Fibroblast of skin of right biceps (primary cell): ENCODE measurements at regions not wholly inside any gene's neighbourhood (a gene's known extent, or its start where the extent isn't known, plus 50 kb on each side); places are given as distances from the start of the nearest gene placed in this dataset.
"Not testable (repeated sequence)": the region's sequence is repeated elsewhere in the genome, so short reads cannot be mapped to it uniquely, and the experiment has no call there.

ENCODE experiments used
- DNase-seq: peaks from one replicate; pipeline ENCODE4 v3.0.0-alpha.2; 2013

- DNase-seq: no peak
Measured at GRCh38 chr6:147991961-147992360, 350.7 kb upstream of the SASH1 start.

- peak; percentile 2 for DNase-seq
Measured at GRCh38 chr6:147999001-147999540, 343.6 kb upstream of the SASH1 start.

DNA sequence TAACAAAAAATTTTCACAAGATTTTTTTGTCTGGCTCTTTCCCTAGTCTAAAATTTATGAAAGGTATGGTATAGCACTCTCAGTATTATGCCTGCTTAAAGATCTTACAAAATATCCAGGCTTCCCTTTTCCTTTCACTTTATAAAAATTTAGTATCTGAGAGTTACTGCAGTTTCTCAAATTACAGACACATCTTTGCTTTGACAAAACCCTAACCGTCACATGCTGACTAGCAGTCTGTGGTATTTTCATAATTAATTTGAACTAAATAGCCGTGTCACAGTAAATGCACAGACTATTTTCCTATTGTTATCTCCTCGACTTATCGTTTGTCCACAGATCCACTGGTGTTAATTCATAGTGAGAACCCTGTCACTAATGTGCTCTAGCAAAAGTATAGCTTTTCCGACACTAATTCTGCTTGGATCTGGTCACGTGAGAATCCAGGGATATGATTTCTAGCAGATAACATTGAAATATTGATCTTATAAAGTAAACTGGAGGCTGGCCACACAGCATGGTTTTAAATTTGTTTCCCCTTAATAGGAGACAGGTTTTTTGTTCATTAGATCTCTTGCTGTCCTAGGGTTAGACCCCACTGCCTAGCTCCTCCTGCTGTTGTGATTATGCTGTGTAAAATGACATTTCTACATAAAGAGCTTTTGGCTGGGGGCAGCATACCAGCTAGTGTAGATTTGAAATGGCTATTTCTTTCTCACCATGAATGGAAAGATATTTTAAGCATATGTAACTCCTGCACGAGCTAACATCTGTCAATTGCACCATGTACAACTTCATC, 340.6 kb upstream of the SASH1 start:
- no peak for DNase-seq

DNA sequence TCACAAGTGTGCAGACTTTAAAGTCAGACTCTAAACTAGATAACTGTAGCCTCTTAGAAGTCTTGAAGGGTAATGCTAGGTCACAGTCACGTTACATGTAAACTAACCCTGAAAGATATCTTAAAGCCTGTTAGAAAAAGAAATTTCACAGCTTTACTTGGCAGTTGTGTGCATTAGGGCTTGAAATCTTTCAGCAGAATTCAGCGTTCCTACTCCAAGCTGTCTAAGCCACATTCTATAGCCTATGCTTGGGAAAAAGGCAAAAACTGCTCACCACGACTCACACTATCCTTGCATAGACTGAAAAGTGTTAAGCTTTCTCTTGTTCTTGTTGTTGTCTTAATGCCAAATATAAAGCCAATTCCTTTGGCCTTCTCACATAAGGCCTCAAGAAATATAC, 338.0 kb upstream of the SASH1 start:
- no peak for DNase-seq

DNA sequence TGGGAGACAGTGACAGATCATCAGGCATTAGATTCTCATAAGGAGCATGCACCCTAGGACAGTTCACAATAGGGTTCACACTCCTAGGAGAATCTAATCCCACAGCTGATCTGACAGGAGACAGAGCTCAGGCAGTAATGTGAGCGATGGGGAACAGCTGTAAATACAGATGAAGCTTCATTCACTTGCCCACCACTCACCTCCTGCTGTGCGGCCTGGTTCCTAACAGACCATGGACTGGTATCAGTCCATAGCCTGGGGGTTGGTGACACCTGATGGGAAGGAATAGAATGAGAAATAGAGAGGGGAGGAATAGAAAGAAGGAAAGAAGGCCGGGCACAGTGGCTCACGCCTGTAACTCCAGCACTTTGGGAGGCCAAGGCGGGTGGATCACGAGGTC, 336.8 kb upstream of the SASH1 start:
- no peak for DNase-seq

DNA sequence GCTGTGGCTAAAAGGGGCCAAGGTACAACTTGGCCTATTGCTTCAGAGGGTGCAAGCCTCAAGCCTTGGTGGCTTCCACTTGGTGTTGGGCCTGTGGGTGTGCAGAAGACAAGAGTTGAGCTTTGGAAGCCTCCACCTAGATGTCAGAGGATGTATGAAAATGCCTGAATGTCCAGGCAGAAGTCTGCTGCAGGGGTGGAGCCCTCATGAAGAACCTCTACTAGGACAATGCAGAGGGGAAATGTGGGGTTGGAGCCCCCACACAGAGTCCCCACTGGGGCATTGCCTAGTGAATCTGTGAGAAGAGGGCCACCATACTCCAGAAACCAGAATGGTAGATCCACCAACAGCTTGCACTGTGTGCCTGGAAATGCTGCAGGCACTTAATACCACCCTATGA, 332.1 kb upstream of the SASH1 start:
- not testable (repeated sequence) for DNase-seq

GRCh38 chr6:148016013-148016412, 326.6 kb upstream of the SASH1 start:
- no peak for DNase-seq

DNA sequence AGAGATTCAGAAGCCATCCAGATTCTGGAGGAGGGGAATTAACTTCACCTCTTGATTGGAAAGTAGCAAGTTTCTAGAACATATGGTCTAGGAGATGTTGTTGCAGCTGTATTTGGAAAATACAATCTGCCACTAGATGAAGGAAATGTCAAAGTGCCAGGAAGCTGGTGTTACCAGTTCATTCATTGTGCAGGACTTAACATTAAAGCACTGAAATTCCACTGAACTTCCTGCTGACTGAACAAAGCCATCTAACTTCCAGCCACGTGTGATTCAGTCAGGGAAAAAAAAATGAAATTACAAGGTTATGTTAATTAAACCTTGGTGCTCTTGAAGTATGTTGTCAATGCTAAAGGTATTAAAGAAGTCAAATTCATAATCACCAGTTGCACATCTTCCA, 321.5 kb upstream of the SASH1 start:
- DNase-seq: no peak

DNA sequence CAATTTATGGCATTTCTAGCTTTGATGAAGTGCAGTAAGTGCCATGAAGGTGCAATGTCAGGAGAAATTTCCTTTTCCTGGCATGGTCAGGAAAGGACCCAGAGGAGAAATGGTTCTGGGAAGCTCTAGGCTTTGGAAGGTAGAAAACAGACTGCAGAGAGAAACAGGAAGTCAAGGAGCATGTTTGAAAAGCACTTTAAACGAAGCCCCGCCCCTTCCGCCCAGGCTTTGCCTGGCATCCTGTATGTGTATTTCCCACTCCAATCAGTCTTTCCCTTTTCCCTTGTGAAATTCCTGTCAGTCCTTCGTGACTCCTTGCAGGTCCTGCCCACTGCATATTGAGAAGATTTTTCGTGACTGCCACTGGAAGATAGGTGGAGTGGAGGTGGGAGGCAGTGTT, 320.9 kb upstream of the SASH1 start:
- no peak for DNase-seq

DNA sequence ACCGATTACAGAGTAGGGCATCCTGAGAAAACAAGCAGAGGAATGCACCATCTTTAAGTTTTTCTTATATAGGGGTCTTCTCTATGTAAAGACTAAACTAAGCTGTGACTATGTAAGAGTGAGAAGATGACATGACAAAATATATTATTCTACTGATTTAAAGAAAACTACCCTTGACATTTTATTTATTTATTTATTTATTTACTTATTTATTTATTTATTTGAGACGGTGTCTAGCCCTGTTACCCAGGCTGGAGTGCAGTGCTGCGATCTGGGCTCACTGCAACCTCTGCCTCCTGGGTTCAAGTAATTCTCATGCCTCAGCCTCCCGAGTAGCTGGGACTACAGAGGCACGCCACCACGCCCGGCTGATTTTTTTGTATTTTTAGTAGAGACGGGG, 320.4 kb upstream of the SASH1 start:
- DNase-seq: not testable (repeated sequence)

DNA sequence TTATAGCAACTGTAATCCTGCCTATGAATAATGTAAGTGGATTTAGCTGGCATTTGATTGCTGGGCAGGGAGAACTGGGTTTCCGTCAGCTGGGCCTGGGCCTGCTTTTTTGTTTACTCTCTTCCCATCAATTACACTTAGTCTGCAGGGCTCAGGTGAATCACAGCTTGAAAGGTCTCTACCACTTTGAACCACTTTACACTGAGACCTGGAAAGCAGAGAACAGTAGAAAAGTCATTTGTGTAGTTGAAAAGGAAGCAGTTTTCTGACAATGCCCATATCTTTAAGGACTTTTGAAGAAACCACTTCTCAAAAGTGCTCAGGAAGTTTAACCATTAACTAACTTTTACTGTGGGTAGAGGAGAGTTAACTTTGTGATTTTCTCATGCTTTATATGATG, 315.4 kb upstream of the SASH1 start:
- no peak for DNase-seq

- DNase-seq: no peak
Measured at GRCh38 chr6:148035806-148036390, 306.7 kb upstream of the SASH1 start.

- DNase-seq: peak; percentile 39
Measured at GRCh38 chr6:148037496-148037895, 305.1 kb upstream of the SASH1 start.

GRCh38 chr6:148041546-148041945, 301.1 kb upstream of the SASH1 start:
- DNase-seq: no peak

DNA sequence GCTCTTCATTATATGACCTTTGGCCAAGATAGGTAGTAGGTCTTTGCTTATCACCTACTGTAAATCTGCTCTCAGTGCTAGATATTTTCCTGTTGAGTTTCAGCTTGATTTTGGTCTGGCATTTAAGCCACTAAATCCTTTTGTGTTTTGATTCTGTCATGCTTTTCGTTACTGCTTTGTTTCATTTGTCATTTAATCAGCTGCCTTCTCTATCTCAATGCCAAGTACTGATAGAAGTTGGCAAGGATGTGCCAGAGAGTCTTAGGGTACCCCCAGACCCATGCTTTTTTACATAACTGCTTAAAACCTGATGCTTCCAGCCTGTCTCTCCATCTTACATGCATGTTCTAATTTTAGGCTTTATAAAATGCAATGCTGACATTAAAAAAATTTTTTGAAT, 300.1 kb upstream of the SASH1 start:
- no peak for DNase-seq

DNA sequence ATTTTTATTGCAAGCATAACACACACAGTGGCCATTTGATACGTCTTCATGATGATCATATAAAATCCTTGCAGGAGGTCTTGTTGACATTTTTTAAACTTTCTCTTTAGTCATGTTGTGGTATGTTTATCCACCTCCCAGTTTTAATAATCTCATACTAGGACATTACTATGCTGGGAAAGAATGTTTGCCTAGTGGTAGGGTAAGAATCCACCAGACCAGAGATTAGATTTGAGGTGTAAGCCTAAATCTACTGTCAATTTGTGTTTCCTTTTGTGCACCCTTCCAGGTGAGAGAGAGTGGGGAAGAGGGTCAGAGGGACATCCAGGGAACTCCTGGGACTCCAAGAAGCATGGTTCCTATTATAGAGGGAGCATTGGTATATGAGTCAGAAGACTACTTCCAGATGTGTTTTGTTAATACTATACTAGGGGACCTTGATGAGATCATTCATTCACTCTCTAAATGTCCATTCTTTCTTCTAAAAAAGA, 298.3 kb upstream of the SASH1 start:
- peak; percentile 78 for DNase-seq

DNA sequence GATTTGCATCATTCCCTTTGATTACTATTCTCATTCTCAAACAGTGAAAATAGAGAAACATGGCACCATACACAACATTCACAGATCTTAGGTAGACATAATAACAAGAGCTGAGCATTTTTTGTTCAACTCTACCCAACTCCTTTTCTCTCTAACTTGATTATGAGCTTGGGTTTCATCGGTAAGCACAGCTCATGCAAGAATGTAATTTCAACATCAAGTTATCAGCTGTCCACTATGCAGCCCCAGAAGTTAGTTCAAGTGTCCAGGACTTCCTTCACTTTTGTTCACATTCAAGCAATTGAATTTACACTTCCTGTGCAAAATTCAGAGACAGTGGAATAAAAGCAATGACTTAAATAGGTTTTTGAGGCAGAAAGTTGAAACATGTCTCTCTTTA, 297.7 kb upstream of the SASH1 start:
- DNase-seq: no peak

DNA sequence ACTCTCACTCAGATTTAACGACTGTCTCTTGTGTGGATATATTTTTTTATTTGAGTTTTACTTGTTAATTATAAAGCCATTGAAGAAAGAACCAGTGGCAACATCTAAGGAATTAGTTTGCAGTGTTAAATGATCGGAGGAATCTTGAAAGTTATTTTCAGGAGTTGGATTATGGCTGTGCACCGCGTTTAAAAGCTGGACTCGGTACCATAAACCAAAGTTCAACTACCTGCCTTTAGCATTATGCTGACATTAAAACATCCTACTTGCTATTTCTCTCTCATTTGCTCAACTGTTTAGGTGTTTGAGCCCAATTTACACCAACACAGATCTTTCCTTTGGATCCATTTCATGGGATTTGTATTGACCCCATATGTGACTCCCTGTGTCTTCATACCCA, 289.4 kb upstream of the SASH1 start:
- DNase-seq: no peak

- DNase-seq: no peak
Measured at GRCh38 chr6:148053796-148054195, 288.8 kb upstream of the SASH1 start.

DNA sequence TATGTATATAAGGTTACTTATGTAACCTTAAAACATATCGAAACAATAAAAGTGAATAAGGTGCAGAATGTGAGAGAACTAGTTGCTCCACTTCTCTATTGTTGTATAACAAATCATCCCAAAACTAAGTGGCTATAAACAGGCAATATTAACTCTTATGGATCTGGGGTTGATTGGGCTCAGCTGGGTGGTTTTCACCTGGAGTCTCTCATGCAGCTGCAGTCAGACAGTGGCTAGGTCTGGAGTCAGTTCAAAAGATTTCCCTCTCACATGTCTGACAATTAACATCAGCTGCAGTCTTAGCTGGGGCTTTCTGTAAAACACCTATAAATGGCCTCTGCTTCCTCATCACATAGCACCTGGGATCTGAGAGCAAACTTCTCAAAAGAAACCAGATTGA, 288.4 kb upstream of the SASH1 start:
- DNase-seq: no peak

GRCh38 chr6:148055419-148055818, 287.2 kb upstream of the SASH1 start:
- no peak for DNase-seq

- DNase-seq: no peak
Measured at GRCh38 chr6:148059869-148060268, 282.8 kb upstream of the SASH1 start.

GRCh38 chr6:148064406-148065134, 278.1 kb upstream of the SASH1 start:
- peak; percentile 90 for DNase-seq
